ENCODE measurements at regions not wholly inside any gene's neighbourhood (a gene's known extent, or its start where the extent isn't known, plus 50 kb on each side); places are given as distances from the start of the nearest gene placed in this dataset.
A peak's percentile ranks its signal among the peaks of the same experiment; 100 is the strongest.

- ATAC-seq (ENCODE audit: low FRiP score in 2 of 2) (peak in 1 of 2 donors; percentile 68), DNase-seq (peak in 1 of 2 donors; percentile 77)
- Histone ChIP-seq H3K36me3 (no peaks in the 10 kb centered on the region), H3K27ac (no peak overlapping the region), H3K27me3 (no peaks in the 10 kb centered on the region), H3K4me1 (peaks cover 0 to 29% (median 4%) of the 10 kb centered on the region in 4 donors), H3K4me3 (no peak overlapping the region), H3K9me3 (no peaks in the 10 kb centered on the region)
- WGBS, 2 donors = 48 to 71% methylated on average over 1 of the region's 1 CpG
- TF ChIP-seq CTCF (IDR thresholded peaks at IDR 0.05) = no peak
- no peak for TF ChIP-seq POLR2A (IDR thresholded peaks at IDR 0.05)
- TF ChIP-seq POLR2AphosphoS5 (IDR thresholded peaks at IDR 0.05) = peak in 1 of 2 donors; percentile 20
- TF ChIP-seq EP300 (IDR thresholded peaks at IDR 0.05) = peak in 1 of 4 donors; percentile 44
These were observed 138.8 kb upstream of the FAM20C start for GRCh38 chr7:53531-53930.

- H3K27ac ChIP-seq = peak overlapping the region in 1 of 4 donors; percentile 3
- peaks cover 0 to 29% (median 4%) of the 10 kb centered on the region in 4 donors for H3K4me1 ChIP-seq
- H3K4me3 ChIP-seq = no peak overlapping the region
- no peaks in the 10 kb centered on the region for H3K36me3 ChIP-seq
- no peaks in the 10 kb centered on the region for H3K27me3 ChIP-seq
- ATAC-seq (ENCODE audit: low FRiP score in 2 of 2) (no peak), DNase-seq (no peak)
- no peaks in the 10 kb centered on the region for H3K9me3 ChIP-seq
- TF ChIP-seq POLR2AphosphoS5 (IDR thresholded peaks at IDR 0.05) (no peak), CTCF (IDR thresholded peaks at IDR 0.05) (no peak), POLR2A (IDR thresholded peaks at IDR 0.05) (no peak), EP300 (IDR thresholded peaks at IDR 0.05) (no peak)
- 79 to 94% methylated on average over 3 to 6 of the region's 6 CpGs for WGBS, 2 donors
These were observed 137.8 kb upstream of the FAM20C start for GRCh38 chr7:54615-55014.

- 85 to 92% methylated on average over 8 to 9 of the region's 9 CpGs for WGBS, 2 donors
- H3K4me3 ChIP-seq = no peak overlapping the region
- no peak overlapping the region for H3K27ac ChIP-seq
- H3K9me3 ChIP-seq = no peaks in the 10 kb centered on the region
- TF ChIP-seq CTCF (IDR thresholded peaks at IDR 0.05) (no peak), POLR2A (IDR thresholded peaks at IDR 0.05) (no peak), EP300 (IDR thresholded peaks at IDR 0.05) (no peak), POLR2AphosphoS5 (IDR thresholded peaks at IDR 0.05) (no peak)
- H3K4me1 ChIP-seq = peaks cover 0 to 29% (median 4%) of the 10 kb centered on the region in 4 donors
- DNase-seq = no peak
- no peak for ATAC-seq (ENCODE audit: low FRiP score in 2 of 2)
- no peaks in the 10 kb centered on the region for H3K36me3 ChIP-seq
- H3K27me3 ChIP-seq = no peaks in the 10 kb centered on the region
These were observed 136.6 kb upstream of the FAM20C start for GRCh38 chr7:55690-56248.

GRCh38 chr7:56291-56913 lies 136.0 kb upstream of the FAM20C start:
- 78 to 82% methylated on average over 18 of the region's 18 CpGs for WGBS, 2 donors
- TF ChIP-seq POLR2A (IDR thresholded peaks at IDR 0.05) (no peak), POLR2AphosphoS5 (IDR thresholded peaks at IDR 0.05) (no peak), EP300 (IDR thresholded peaks at IDR 0.05) (no peak), CTCF (IDR thresholded peaks at IDR 0.05) (no peak)
- DNase-seq (peak in 1 of 2 donors; percentile 63), ATAC-seq (ENCODE audit: low FRiP score in 2 of 2) (peak in 1 of 2 donors; percentile 28)
- Histone ChIP-seq H3K4me1 (peaks cover 0 to 29% (median 4%) of the 10 kb centered on the region in 4 donors), H3K27ac (no peak overlapping the region), H3K4me3 (no peak overlapping the region), H3K27me3 (no peaks in the 10 kb centered on the region), H3K36me3 (no peaks in the 10 kb centered on the region), H3K9me3 (no peaks in the 10 kb centered on the region)
